Neural crest cell (in vitro differentiated cells): ENCODE measurements at regions not wholly inside any gene's neighbourhood (a gene's known extent, or its start where the extent isn't known, plus 50 kb on each side); places are given as distances from the start of the nearest gene placed in this dataset.

Experiments
- DNase-seq: peaks from one replicate; pipeline ENCODE4 v3.0.0; 2021; ENCODE audit warnings: low read depth, mixed read lengths, low spot score
- H3K27ac Mint-ChIP-seq: one replicate; pipeline ENCODE4 v1.8.0; 2021; ENCODE audit warnings: mild to moderate bottlenecking, mixed read lengths; ENCODE audit not compliant: unreplicated experiment
- H3K27me3 Mint-ChIP-seq: 2 replicates; pipeline ENCODE4 v1.8.0; 2021; ENCODE audit warnings: low read depth, mild to moderate bottlenecking, mixed read lengths
- H3K36me3 Mint-ChIP-seq: 2 replicates; pipeline ENCODE4 v1.8.0; 2021; ENCODE audit warnings: low read depth, mild to moderate bottlenecking, mixed read lengths
- H3K4me1 Mint-ChIP-seq: 2 replicates; pipeline ENCODE4 v1.8.0; 2021; ENCODE audit warnings: mixed read lengths
- H3K4me3 Mint-ChIP-seq: one replicate; pipeline ENCODE4 v1.8.0; 2021; ENCODE audit warnings: mild to moderate bottlenecking, mixed read lengths
- H3K9me3 Mint-ChIP-seq: 2 replicates; pipeline ENCODE4 v1.8.0; 2021; ENCODE audit warnings: mixed read lengths
- TF ChIP-seq, protein P1 (sequence below): fragments of 200-600 bp; sonication (generic); conservative IDR thresholded peaks from 2 replicates; pipeline ENCODE4 v1.5.0; 2021; ENCODE audit warnings: antibody characterized with exemption, mild to moderate bottlenecking

- no peaks in the 10 kb centered on the region for H3K4me1 Mint-ChIP-seq
- no peak for DNase-seq
- H3K36me3 Mint-ChIP-seq: no peaks in the 10 kb centered on the region
- no peak overlapping the region for H3K4me3 Mint-ChIP-seq
- H3K9me3 Mint-ChIP-seq: no peaks in the 10 kb centered on the region
- no peak overlapping the region for H3K27ac Mint-ChIP-seq
- TF ChIP-seq, protein P1, sequence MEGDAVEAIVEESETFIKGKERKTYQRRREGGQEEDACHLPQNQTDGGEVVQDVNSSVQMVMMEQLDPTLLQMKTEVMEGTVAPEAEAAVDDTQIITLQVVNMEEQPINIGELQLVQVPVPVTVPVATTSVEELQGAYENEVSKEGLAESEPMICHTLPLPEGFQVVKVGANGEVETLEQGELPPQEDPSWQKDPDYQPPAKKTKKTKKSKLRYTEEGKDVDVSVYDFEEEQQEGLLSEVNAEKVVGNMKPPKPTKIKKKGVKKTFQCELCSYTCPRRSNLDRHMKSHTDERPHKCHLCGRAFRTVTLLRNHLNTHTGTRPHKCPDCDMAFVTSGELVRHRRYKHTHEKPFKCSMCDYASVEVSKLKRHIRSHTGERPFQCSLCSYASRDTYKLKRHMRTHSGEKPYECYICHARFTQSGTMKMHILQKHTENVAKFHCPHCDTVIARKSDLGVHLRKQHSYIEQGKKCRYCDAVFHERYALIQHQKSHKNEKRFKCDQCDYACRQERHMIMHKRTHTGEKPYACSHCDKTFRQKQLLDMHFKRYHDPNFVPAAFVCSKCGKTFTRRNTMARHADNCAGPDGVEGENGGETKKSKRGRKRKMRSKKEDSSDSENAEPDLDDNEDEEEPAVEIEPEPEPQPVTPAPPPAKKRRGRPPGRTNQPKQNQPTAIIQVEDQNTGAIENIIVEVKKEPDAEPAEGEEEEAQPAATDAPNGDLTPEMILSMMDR: no peak
- no peaks in the 10 kb centered on the region for H3K27me3 Mint-ChIP-seq
Measured at GRCh38 chr12:77571768-77572167, 258.9 kb upstream of the NAV3 start.

DNA sequence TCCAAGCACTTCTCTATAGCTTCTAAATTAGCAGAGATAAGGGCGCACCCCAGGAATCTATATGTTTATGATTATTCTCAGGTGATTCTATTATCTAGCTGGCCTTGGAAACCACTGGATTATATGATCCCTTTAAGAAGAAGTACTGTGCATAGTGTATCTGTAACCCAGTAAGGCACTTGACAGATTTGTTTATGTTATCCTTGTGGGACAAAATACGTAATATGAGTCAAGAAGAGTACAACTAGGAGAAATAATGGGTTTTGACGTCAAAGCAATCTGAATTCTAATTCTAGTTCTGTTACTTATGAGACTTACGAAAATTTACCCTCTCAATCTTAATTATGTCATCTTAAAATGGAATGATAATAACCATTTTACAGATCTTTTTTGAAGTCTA, 259.6 kb upstream of the NAV3 start:
- Mint-ChIP-seq H3K27ac (no peak overlapping the region), H3K4me1 (no peaks in the 10 kb centered on the region), H3K36me3 (no peaks in the 10 kb centered on the region), H3K4me3 (no peak overlapping the region), H3K27me3 (no peaks in the 10 kb centered on the region), H3K9me3 (no peaks in the 10 kb centered on the region)
- TF ChIP-seq, protein P1: no peak
- no peak for DNase-seq

GRCh38 chr12:77569876-77570275, 260.8 kb upstream of the NAV3 start:
- Mint-ChIP-seq H3K4me3 (no peak overlapping the region), H3K9me3 (peaks cover 2% of the 10 kb centered on the region), H3K27me3 (no peaks in the 10 kb centered on the region), H3K36me3 (no peaks in the 10 kb centered on the region), H3K4me1 (no peaks in the 10 kb centered on the region), H3K27ac (no peak overlapping the region)
- TF ChIP-seq, protein P1: no peak
- no peak for DNase-seq

GRCh38 chr12:77560714-77561113, 270.0 kb upstream of the NAV3 start:
- Mint-ChIP-seq H3K27me3 (no peaks in the 10 kb centered on the region), H3K36me3 (no peaks in the 10 kb centered on the region), H3K9me3 (peaks cover 3% of the 10 kb centered on the region), H3K4me1 (no peaks in the 10 kb centered on the region), H3K4me3 (no peak overlapping the region), H3K27ac (no peak overlapping the region)
- TF ChIP-seq, protein P1: no peak
- no peak for DNase-seq

GRCh38 chr12:77559400-77560074, 271.2 kb upstream of the NAV3 start:
- Mint-ChIP-seq H3K4me1 (no peaks in the 10 kb centered on the region), H3K27me3 (no peaks in the 10 kb centered on the region), H3K27ac (no peak overlapping the region), H3K9me3 (no peaks in the 10 kb centered on the region), H3K36me3 (no peaks in the 10 kb centered on the region), H3K4me3 (no peak overlapping the region)
- no peak for DNase-seq
- TF ChIP-seq, protein P1: no peak
